K562 (cell line): ENCODE measurements at regions not wholly inside any gene's neighbourhood (a gene's known extent, or its start where the extent isn't known, plus 50 kb on each side); places are given as distances from the start of the nearest gene placed in this dataset.
"Not testable (repeated sequence)": the region's sequence is repeated elsewhere in the genome, so short reads cannot be mapped to it uniquely, and the experiment has no call there.

ENCODE experiments used
- ATAC-seq: fragments of 200-7000 bp; cut with Tn5 transposase; 3 replicates; pipeline ENCODE4 v1.9.1; 2020; ENCODE audit warnings: moderate library complexity
- BruUV-seq: library from RNA; stranded (reverse); fragments of 400-500 nt; replicated peaks from 2 replicates; lab custom pipeline; 2021; lab: Mats Ljungman, UMichigan
- CTCF ChIA-PET: fragments of 300-600 bp; formaldehyde crosslinking; extraction: SDS; loops from one replicate; lab custom pipeline; 2021; ENCODE audit warnings: low intra/inter-chr PET ratio; lab: Yijun Ruan, JAX
- POLR2A ChIA-PET: fragments of 300-600, 350-650 bp; sonication (Branson Sonifier 250); formaldehyde crosslinking; extraction: SDS; loops from one replicate; lab custom pipeline; 2021; ENCODE audit warnings: antibody characterized with exemption, inconsistent platforms; lab: Yijun Ruan, JAX
- DNase-seq, 4 experiments: peaks; one replicate each; pipeline versions ENCODE4 v3.0.0 to v3.0.0-alpha.2; 2011 to 2018; ENCODE audit warnings: low spot score in 3 of 4, mixed read lengths in 3 of 4; ENCODE audit errors: extremely low read depth in 1 of 4
- FAIRE-seq: peaks from 2 replicates; lab custom pipeline; 2011; peaks lifted over from hg19 to GRCh38; lab: Jason Lieb, UNC
- H2AFZ ChIP-seq: 2 replicates; pipeline ENCODE4 v1.6.0; 2011; ENCODE audit warnings: low read depth, low read length, control low read depth, inconsistent platforms
- H3K27ac ChIP-seq: fragments of 200-600 bp; 3 replicates; pipeline ENCODE4 v1.8.0; 2011; ENCODE audit warnings: low read depth, mild to moderate bottlenecking, control low read depth, inconsistent platforms, low read length, moderate library complexity, mixed read lengths; ENCODE audit errors: extremely low read depth
- H3K27me3 ChIP-seq, 2 experiments: fragments of 300-600 bp in 1 of 2; 2 replicates in 1 of 2; 3 replicates in 1 of 2; pipeline versions ENCODE4 v1.6.0 to v1.8.0; 2011; ENCODE audit warnings: inconsistent platforms in 2 of 2, low read length in 2 of 2, mild to moderate bottlenecking in 1 of 2, mixed read lengths in 1 of 2, moderate library complexity in 1 of 2; ENCODE audit not compliant: control insufficient read depth in 2 of 2, insufficient read depth in 2 of 2
- H3K36me3 ChIP-seq: fragments of 300-600 bp; 3 replicates; pipeline ENCODE4 v1.8.0; 2011; ENCODE audit warnings: mild to moderate bottlenecking, low read length, inconsistent platforms; ENCODE audit not compliant: control insufficient read depth, insufficient read depth
- H3K4me1 ChIP-seq, 2 experiments: fragments of 200-600 bp in 1 of 2; replicated peaks in 1 of 2; 2 replicates in 1 of 2; 3 replicates in 1 of 2; pipeline versions ENCODE4 v1.5.1 to v1.8.0; 2011; ENCODE audit warnings: inconsistent platforms in 2 of 2, low read length in 2 of 2, mild to moderate bottlenecking in 1 of 2, mixed read lengths in 1 of 2, moderate library complexity in 1 of 2; ENCODE audit not compliant: control insufficient read depth in 2 of 2, insufficient read depth in 2 of 2
- H3K4me2 ChIP-seq: 2 replicates; pipeline ENCODE4 v1.6.1; 2011; ENCODE audit warnings: low read length, control low read depth, inconsistent platforms, mixed read lengths; ENCODE audit not compliant: insufficient read depth
- H3K4me3 ChIP-seq: fragments of 200-600 bp; sonication (generic), shearing (Covaris generic); 2 replicates; pipeline ENCODE4 v1.5.1; 2016; ENCODE audit warnings: control low read depth, inconsistent platforms
- H3K79me2 ChIP-seq: fragments of 200-600 bp; 3 replicates; pipeline ENCODE4 v1.8.0; 2011; ENCODE audit warnings: low read length, inconsistent platforms; ENCODE audit not compliant: control insufficient read depth, insufficient read depth
- H3K9ac ChIP-seq, 2 experiments: 2 replicates each; pipeline versions ENCODE4 v1.6.0 to v1.6.1; 2011; ENCODE audit warnings: low read depth in 2 of 2, low read length in 2 of 2, control low read depth in 1 of 2, inconsistent platforms in 1 of 2, mild to moderate bottlenecking in 1 of 2, mixed read lengths in 1 of 2; ENCODE audit not compliant: insufficient read depth in 1 of 2
- H3K9me1 ChIP-seq: one replicate; pipeline ENCODE4 v1.6.0; 2011; ENCODE audit warnings: inconsistent platforms, mild to moderate bottlenecking, low read length, moderate library complexity; ENCODE audit not compliant: control insufficient read depth, insufficient read depth
- H3K9me3 ChIP-seq: replicated peaks from 2 replicates; pipeline ENCODE4 v1.5.1; 2011; ENCODE audit warnings: low read depth, low read length, inconsistent platforms; ENCODE audit not compliant: control insufficient read depth, insufficient read depth
- H4K20me1 ChIP-seq: replicated peaks from 2 replicates; pipeline ENCODE4 v1.6.1; 2011; ENCODE audit warnings: low read length, inconsistent platforms, mixed read lengths; ENCODE audit not compliant: control insufficient read depth, insufficient read depth
- ARID1B ChIP-seq: fragments of 450-650 bp; IDR thresholded peaks from 2 replicates; pipeline ENCODE4 v1.6.1; 2016; ENCODE audit warnings: antibody characterized with exemption, mild to moderate bottlenecking, inconsistent platforms
- HCFC1 ChIP-seq: IDR thresholded peaks from 2 replicates; pipeline ENCODE4 v1.6.1; 2012; ENCODE audit warnings: low read depth, low read length, improper control_type of control experiment
- IRF2 ChIP-seq: sonication (generic); formaldehyde crosslinking; IDR thresholded peaks from 2 replicates; pipeline ENCODE4 v1.8.1; 2022; ENCODE audit warnings: mild to moderate bottlenecking, missing genetic modification reagents
- LARP7 ChIP-seq: fragments of 450-650 bp; IDR thresholded peaks from 2 replicates; pipeline ENCODE4 v1.6.1; 2016
- MTA1 ChIP-seq: fragments of 450-650 bp; IDR thresholded peaks from 2 replicates; pipeline ENCODE4 v1.6.1; 2017; ENCODE audit warnings: borderline replicate concordance
- MYC ChIP-seq, 2 experiments: fragments of 250-450 bp in 1 of 2; sonication (Bioruptor Pico) in 1 of 2; IDR thresholded peaks; 2 replicates each; pipeline versions ENCODE4 v1.5.1 to v1.6.1; 2012 to 2021; ENCODE audit warnings: low read depth in 2 of 2, borderline replicate concordance in 1 of 2, improper control_type of control experiment in 1 of 2, low read length in 1 of 2, mild to moderate bottlenecking in 1 of 2, moderate library complexity in 1 of 2
- PCBP1 ChIP-seq: fragments of 200-400 bp; formaldehyde crosslinking; IDR thresholded peaks from 2 replicates; pipeline ENCODE4 v1.6.1; 2018; ENCODE audit warnings: mild to moderate bottlenecking, low read depth, low read length; ENCODE audit not compliant: poor library complexity, severe bottlenecking
- PCBP2 ChIP-seq: fragments of 200-400 bp; formaldehyde crosslinking; IDR thresholded peaks from 2 replicates; pipeline ENCODE4 v1.6.1; 2018; ENCODE audit warnings: low read length, low read depth, mild to moderate bottlenecking, moderate library complexity; ENCODE audit not compliant: poor library complexity, severe bottlenecking
- POLR2G ChIP-seq: fragments of 200-400 bp; formaldehyde crosslinking; IDR thresholded peaks from 2 replicates; pipeline ENCODE4 v1.6.1; 2017; ENCODE audit warnings: low read depth, mild to moderate bottlenecking, antibody characterized with exemption, low read length, moderate library complexity
- RBBP5 ChIP-seq: fragments of 200-600 bp; sonication (generic); IDR thresholded peaks from 2 replicates; pipeline ENCODE4 v1.6.1; 2012; ENCODE audit warnings: borderline replicate concordance, mild to moderate bottlenecking, low read length, control low read depth, inconsistent platforms; ENCODE audit not compliant: insufficient read depth, poor library complexity, severe bottlenecking
- RUNX1 ChIP-seq: sonication (generic); IDR thresholded peaks from 2 replicates; pipeline ENCODE4 v1.6.1; 2016; ENCODE audit warnings: antibody characterized with exemption, low read depth
- STAG1 ChIP-seq: sonication (generic); formaldehyde crosslinking; IDR thresholded peaks from 2 replicates; pipeline ENCODE4 v1.5.0; 2020; ENCODE audit warnings: missing genetic modification reagents, borderline replicate concordance
- U2AF2 ChIP-seq: fragments of 200-400 bp; formaldehyde crosslinking; optimal IDR thresholded peaks from 2 replicates; pipeline ENCODE3; 2017; ENCODE audit warnings: low read depth, mild to moderate bottlenecking, low read length
- ZNF175 ChIP-seq: fragments of 200-800 bp; sonication (Bioruptor generic); IDR thresholded peaks from 2 replicates; pipeline ENCODE4 v1.6.1; 2016; ENCODE audit warnings: low read depth, mild to moderate bottlenecking, missing genetic modification characterization, missing compliant biosample characterization
- WGBS: fragments of 100-300 bp; shearing (Covaris generic); methylation state at CpG from one replicate; pipeline ENCODE4 v1.1.6; 2016; ENCODE audit warnings: low coverage, mixed read lengths; ENCODE audit not compliant: insufficient coverage; ENCODE audit errors: missing lambda C conversion rate; 5-methylcytosine and 5-hydroxymethylcytosine counted together
- in situ Hi-C: fragments of 300-500 bp; cut with MboI; formaldehyde crosslinking; loops from 4 replicates; pipeline ENCODE4 v1.15.0; 2018; ENCODE audit warnings: inconsistent platforms, mixed read lengths
- intact Hi-C: fragments of 100-400 bp; cut with micrococcal nuclease; formaldehyde crosslinking; loops from 2 replicates; pipeline ENCODE4 v1.14.2; 2022
- TF ChIP-seq, protein P1 (sequence below): fragments of 250-450 bp; sonication (Bioruptor Pico); IDR thresholded peaks from 2 replicates; pipeline ENCODE4 v1.5.0; 2021

GRCh38 chr3:124650798-124651197 is 79.5 kb upstream of the UMPS start:
- Histone ChIP-seq H2AFZ (0 out of 2 replicates have a peak overlapping the region, but pooled peaks have one; percentile 23), H3K27me3 (no peaks in the 10 kb centered on the region), H3K9me1 (no peaks in the 10 kb centered on the region), H3K79me2 (no peaks in the 10 kb centered on the region), H3K4me3 (no peak overlapping the region), H3K9ac (no peak overlapping the region; a peak in 1 of 4 replicates), H3K27ac (no peak overlapping the region), H3K4me2 (no peak overlapping the region), H3K9me3 (no peaks in the 10 kb centered on the region; the same call in 1 of the 2 replicates), H3K4me1 (peaks cover 0 to 22% of the 10 kb centered on the region in 2 experiments; a peak in 4 of 5 replicates), H4K20me1 (no peaks in the 10 kb centered on the region), H3K36me3 (no peaks in the 10 kb centered on the region)
- POLR2A ChIA-PET, result no interaction called here
- intact Hi-C loops, result no loop called here
- in situ Hi-C loops, result no loop called here
- ATAC-seq (no peak), DNase-seq (no peak), FAIRE-seq (no peak)
- CTCF ChIA-PET, result no interaction called here
- TF ChIP-seq ZNF175 (CRISPR knock-in tag) (no peak), STAG1 (CRISPR knock-in tag) (no peak), RBBP5 (no peak), ARID1B (no peak), POLR2G (no peak), LARP7 (no peak), HCFC1 (no peak), RUNX1 (no peak), PCBP2 (no peak), MYC (IDR thresholded peaks at IDR 0.05; ENCODE audit: low read depth, low read length) (no peak), MYC (CRISPR knock-in tag; IDR thresholded peaks at IDR 0.05; ENCODE audit: borderline replicate concordance, low read depth) (no peak), MTA1 (no peak), PCBP1 (no peak), U2AF2 (no peak), IRF2 (CRISPR knock-in tag) (no peak)
- TF ChIP-seq, protein P1, sequence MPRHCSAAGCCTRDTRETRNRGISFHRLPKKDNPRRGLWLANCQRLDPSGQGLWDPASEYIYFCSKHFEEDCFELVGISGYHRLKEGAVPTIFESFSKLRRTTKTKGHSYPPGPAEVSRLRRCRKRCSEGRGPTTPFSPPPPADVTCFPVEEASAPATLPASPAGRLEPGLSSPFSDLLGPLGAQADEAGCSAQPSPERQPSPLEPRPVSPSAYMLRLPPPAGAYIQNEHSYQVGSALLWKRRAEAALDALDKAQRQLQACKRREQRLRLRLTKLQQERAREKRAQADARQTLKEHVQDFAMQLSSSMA, result no peak
- BruUV-seq, result no TSS peak
- WGBS, result 28% methylated on average over 4 of the region's 4 CpGs

DNA sequence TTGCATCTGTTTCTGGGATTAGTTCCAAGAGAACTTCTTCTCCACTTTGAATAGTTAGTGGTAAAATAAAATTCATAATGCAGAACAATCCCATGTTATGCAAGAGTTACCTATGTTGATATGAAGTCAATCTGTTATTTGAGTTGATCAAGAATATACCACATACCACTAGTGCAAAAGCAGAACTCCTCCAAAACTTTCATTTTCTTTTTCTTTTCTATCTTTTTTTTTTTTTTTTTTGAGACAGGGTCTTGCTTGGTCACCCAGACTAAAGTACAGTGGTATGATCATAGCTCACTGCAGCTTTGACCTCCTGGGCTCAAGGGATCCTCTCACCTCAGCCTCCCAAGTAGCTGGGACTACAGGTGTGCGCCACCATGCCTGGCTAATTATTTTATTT is 78.8 kb upstream of the UMPS start:
- DNase-seq, H3K9ac ChIP-seq, intact Hi-C loops, H4K20me1 ChIP-seq, H2AFZ ChIP-seq, CTCF ChIA-PET, H3K79me2 ChIP-seq, H3K9me1 ChIP-seq, H3K4me2 ChIP-seq, BruUV-seq, H3K9me3 ChIP-seq, in situ Hi-C loops, FAIRE-seq, H3K36me3 ChIP-seq, POLR2A ChIA-PET, H3K4me3 ChIP-seq, ATAC-seq, H3K27me3 ChIP-seq, H3K27ac ChIP-seq: not testable (repeated sequence)
- peaks cover 0 to 22% of the 10 kb centered on the region in 2 experiments; a peak in 4 of 5 replicates for H3K4me1 ChIP-seq
- 83% methylated on average over 1 of the region's 1 CpG for WGBS
